ENCODE measurements at regions not wholly inside any gene's neighbourhood (a gene's known extent, or its start where the extent isn't known, plus 50 kb on each side); places are given as distances from the start of the nearest gene placed in this dataset.

DNA sequence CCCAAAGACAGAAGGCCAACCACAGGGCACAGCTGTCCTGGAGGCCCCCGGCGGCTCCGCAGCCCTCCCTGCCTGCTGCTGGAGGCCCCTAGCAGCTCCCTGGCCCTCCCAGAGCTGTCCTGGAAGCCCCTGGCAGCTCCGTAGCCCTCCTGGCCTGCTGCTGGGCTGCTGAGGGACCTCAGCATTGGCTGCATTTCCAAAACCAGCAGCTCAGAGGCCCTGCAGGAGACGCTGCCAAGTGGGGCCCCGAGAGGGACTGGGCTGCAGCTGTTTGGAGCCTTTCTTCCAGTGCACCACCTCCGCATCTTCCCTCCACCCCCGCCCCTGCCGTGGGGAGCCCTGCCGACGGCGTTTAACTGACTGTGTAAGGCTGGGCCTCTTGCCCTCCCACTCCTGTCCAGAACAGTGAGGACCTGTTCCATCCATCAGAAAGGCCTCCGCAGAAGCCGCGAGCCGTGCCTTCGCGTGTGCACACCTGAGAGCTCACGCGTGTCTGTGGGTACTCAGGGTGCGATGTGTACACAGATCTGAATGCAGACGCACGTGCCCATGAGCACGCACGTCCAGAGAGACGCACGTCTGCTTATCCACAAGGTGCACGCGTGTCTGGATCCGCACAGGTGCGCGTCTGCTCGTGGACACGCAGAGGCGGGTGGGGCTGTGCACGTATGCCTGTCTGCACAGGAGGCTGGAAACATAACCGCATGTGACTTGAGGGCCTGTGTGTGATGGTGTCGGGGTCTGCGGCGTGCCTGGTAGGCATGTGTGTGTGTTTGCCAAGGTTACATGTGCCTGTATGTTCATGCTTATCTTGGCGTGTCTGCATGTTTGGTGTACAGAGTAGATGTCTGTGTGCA is 57.0 kb upstream of the FBRSL1 start:
- H3K27ac ChIP-seq (ENCODE audit: extremely low read depth, low read depth, low read length) = no peak overlapping the region
- TF ChIP-seq, protein P1, sequence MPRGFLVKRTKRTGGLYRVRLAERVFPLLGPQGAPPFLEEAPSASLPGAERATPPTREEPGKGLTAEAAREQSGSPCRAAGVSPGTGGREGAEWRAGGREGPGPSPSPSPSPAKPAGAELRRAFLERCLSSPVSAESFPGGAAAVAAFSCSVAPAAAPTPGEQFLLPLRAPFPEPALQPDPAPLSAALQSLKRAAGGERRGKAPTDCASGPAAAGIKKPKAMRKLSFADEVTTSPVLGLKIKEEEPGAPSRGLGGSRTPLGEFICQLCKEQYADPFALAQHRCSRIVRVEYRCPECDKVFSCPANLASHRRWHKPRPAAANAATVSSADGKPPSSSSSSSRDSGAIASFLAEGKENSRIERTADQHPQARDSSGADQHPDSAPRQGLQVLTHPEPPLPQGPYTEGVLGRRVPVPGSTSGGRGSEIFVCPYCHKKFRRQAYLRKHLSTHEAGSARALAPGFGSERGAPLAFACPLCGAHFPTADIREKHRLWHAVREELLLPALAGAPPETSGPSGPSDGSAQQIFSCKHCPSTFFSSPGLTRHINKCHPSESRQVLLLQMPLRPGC (tag by site-specific recombination; IDR thresholded peaks at IDR 0.05) = no peak
- no peak for TF ChIP-seq KLF8 (tag by site-specific recombination; IDR thresholded peaks at IDR 0.05)
- TF ChIP-seq, protein P2, sequence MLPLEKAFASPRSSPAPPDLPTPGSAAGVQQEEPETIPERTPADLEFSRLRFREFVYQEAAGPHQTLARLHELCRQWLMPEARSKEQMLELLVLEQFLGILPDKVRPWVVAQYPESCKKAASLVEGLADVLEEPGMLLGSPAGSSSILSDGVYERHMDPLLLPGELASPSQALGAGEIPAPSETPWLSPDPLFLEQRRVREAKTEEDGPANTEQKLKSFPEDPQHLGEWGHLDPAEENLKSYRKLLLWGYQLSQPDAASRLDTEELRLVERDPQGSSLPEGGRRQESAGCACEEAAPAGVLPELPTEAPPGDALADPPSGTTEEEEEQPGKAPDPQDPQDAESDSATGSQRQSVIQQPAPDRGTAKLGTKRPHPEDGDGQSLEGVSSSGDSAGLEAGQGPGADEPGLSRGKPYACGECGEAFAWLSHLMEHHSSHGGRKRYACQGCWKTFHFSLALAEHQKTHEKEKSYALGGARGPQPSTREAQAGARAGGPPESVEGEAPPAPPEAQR (tag by site-specific recombination; IDR thresholded peaks at IDR 0.05) = no peak
- TF ChIP-seq ZNF501 (tag by site-specific recombination; IDR thresholded peaks at IDR 0.05) = no peak
- TF ChIP-seq ZNF341 (tag by site-specific recombination; IDR thresholded peaks at IDR 0.05; ENCODE audit: low read depth) = no peak
- TF ChIP-seq TCF7L2 (IDR thresholded peaks at IDR 0.05; ENCODE audit: borderline replicate concordance, low read depth, low read length) = no peak
- no peak for TF ChIP-seq HOXC10 (CRISPR knock-in tag; IDR thresholded peaks at IDR 0.05)
- no peak for TF ChIP-seq OSR2 (tag by site-specific recombination; IDR thresholded peaks at IDR 0.05)
- TF ChIP-seq ZBTB21 (tag by site-specific recombination; IDR thresholded peaks at IDR 0.05) = no peak
- TF ChIP-seq YY2 (tag by site-specific recombination; IDR thresholded peaks at IDR 0.05) = no peak
- TF ChIP-seq ZNF768 (tag by site-specific recombination; IDR thresholded peaks at IDR 0.05) = no peak
- TF ChIP-seq, protein P3, sequence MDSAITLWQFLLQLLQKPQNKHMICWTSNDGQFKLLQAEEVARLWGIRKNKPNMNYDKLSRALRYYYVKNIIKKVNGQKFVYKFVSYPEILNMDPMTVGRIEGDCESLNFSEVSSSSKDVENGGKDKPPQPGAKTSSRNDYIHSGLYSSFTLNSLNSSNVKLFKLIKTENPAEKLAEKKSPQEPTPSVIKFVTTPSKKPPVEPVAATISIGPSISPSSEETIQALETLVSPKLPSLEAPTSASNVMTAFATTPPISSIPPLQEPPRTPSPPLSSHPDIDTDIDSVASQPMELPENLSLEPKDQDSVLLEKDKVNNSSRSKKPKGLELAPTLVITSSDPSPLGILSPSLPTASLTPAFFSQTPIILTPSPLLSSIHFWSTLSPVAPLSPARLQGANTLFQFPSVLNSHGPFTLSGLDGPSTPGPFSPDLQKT (IDR thresholded peaks at IDR 0.05; ENCODE audit: borderline replicate concordance, low read depth, low read length) = no peak
- TF ChIP-seq, protein P4, sequence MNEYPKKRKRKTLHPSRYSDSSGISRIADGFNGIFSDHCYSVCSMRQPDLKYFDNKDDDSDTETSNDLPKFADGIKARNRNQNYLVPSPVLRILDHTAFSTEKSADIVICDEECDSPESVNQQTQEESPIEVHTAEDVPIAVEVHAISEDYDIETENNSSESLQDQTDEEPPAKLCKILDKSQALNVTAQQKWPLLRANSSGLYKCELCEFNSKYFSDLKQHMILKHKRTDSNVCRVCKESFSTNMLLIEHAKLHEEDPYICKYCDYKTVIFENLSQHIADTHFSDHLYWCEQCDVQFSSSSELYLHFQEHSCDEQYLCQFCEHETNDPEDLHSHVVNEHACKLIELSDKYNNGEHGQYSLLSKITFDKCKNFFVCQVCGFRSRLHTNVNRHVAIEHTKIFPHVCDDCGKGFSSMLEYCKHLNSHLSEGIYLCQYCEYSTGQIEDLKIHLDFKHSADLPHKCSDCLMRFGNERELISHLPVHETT (tag by site-specific recombination; IDR thresholded peaks at IDR 0.05) = no peak
- TF ChIP-seq ZFHX2 (tag by site-specific recombination; conservative IDR thresholded peaks at IDR 0.05) = peak; percentile 86
- peak; percentile 97 for TF ChIP-seq GLIS1 (tag by site-specific recombination; IDR thresholded peaks at IDR 0.05)
- TF ChIP-seq ZNF423 (tag by site-specific recombination; IDR thresholded peaks at IDR 0.05) = no peak
- no peak for TF ChIP-seq ZNF19 (tag by site-specific recombination; IDR thresholded peaks at IDR 0.05; ENCODE audit: low read depth)
- TF ChIP-seq WT1 (tag by site-specific recombination; IDR thresholded peaks at IDR 0.05) = no peak
- TF ChIP-seq EGR2 (tag by site-specific recombination; IDR thresholded peaks at IDR 0.05; ENCODE audit: low read depth) = peak; percentile 67; the same call in 1 of the 2 replicates
- no peak for TF ChIP-seq ZNF544 (tag by site-specific recombination; IDR thresholded peaks at IDR 0.05)
- no peak for TF ChIP-seq BCL11B (tag by site-specific recombination; IDR thresholded peaks at IDR 0.05; ENCODE audit: low read depth)
- TF ChIP-seq, protein P5, sequence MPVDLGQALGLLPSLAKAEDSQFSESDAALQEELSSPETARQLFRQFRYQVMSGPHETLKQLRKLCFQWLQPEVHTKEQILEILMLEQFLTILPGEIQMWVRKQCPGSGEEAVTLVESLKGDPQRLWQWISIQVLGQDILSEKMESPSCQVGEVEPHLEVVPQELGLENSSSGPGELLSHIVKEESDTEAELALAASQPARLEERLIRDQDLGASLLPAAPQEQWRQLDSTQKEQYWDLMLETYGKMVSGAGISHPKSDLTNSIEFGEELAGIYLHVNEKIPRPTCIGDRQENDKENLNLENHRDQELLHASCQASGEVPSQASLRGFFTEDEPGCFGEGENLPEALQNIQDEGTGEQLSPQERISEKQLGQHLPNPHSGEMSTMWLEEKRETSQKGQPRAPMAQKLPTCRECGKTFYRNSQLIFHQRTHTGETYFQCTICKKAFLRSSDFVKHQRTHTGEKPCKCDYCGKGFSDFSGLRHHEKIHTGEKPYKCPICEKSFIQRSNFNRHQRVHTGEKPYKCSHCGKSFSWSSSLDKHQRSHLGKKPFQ (tag by site-specific recombination; IDR thresholded peaks at IDR 0.05) = no peak
- no peak for TF ChIP-seq ZNF366 (tag by site-specific recombination; conservative IDR thresholded peaks at IDR 0.05)
- TF ChIP-seq ZNF202 (tag by site-specific recombination; IDR thresholded peaks at IDR 0.05; ENCODE audit: borderline replicate concordance) = no peak
- TF ChIP-seq, protein P6, sequence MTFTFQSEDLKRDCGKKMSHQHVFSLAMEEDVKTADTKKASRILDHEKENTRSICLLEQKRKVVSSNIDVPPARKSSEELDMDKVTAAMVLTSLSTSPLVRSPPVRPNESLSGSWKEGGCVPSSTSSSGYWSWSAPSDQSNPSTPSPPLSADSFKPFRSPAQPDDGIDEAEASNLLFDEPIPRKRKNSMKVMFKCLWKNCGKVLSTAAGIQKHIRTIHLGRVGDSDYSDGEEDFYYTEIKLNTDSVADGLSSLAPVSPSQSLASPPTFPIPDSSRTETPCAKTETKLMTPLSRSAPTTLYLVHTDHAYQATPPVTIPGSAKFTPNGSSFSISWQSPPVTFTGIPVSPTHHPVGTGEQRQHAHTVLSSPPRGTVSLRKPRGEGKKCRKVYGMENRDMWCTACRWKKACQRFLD (tag by site-specific recombination; IDR thresholded peaks at IDR 0.05) = no peak
- no peak for TF ChIP-seq ZNF777 (tag by site-specific recombination; IDR thresholded peaks at IDR 0.05; ENCODE audit: borderline replicate concordance)
- TF ChIP-seq ZNF571 (tag by site-specific recombination; IDR thresholded peaks at IDR 0.05) = no peak
- TF ChIP-seq ZIC2 (tag by site-specific recombination; IDR thresholded peaks at IDR 0.05) = peak; percentile 67; the same call in 1 of the 2 replicates
- TF ChIP-seq PRDM1 (tag by site-specific recombination; IDR thresholded peaks at IDR 0.05) = no peak

More for the DNA sequence above, 57.0 kb upstream of the FBRSL1 start:
- no peak overlapping the region for H3K4me3 ChIP-seq (ENCODE audit: low read depth, low read length)
- H3K4me1 ChIP-seq (ENCODE audit: control insufficient read depth, insufficient read depth, low read length) = peaks cover 6% of the 10 kb centered on the region; the same call in 1 of the 2 replicates
- CTCF ChIA-PET = interaction anchor here (0.6 kb wide), 1 partner anchor 121 kb away, joined by 3 read pairs; no protein-coding TSS in a partner anchor
- POLR2A ChIA-PET = no interaction called here
- H3K9me3 ChIP-seq (ENCODE audit: control insufficient read depth, insufficient read depth, low read depth, low read length) = no peaks in the 10 kb centered on the region
- no peaks in the 10 kb centered on the region for H3K36me3 ChIP-seq (ENCODE audit: control insufficient read depth in 2 of 2, insufficient read depth in 1 of 2, low read length in 2 of 2)

Measured in HEK293 (cell line).